Thymus (tissue), 11 donors: ENCODE measurements at regions not wholly inside any gene's neighbourhood (a gene's known extent, or its start where the extent isn't known, plus 50 kb on each side); places are given as distances from the start of the nearest gene placed in this dataset.

Source experiments
- DNase-seq, 9 donors: peaks; one replicate each; pipeline ENCODE4 v3.0.0-alpha.2; 2013; ENCODE audit warnings: low spot score in 9 of 9, low read depth in 6 of 9, missing footprints in 1 of 9
- H3K27ac ChIP-seq, 2 donors: one replicate each; pipeline ENCODE4 v1.5.1; 2013; ENCODE audit warnings: control low read depth in 1 of 2, low read depth in 1 of 2, low read length in 1 of 2, mild to moderate bottlenecking in 1 of 2, moderate library complexity in 1 of 2
- H3K27me3 ChIP-seq, 2 donors: one replicate each; pipeline ENCODE4 v1.5.1; 2013; ENCODE audit warnings: low read length in 1 of 2; ENCODE audit not compliant: control insufficient read depth in 2 of 2, insufficient read depth in 1 of 2
- H3K36me3 ChIP-seq, 2 donors: one replicate each; pipeline ENCODE4 v1.5.1; 2013; ENCODE audit warnings: low read length in 1 of 2, mild to moderate bottlenecking in 1 of 2, moderate library complexity in 1 of 2; ENCODE audit not compliant: control insufficient read depth in 2 of 2, insufficient read depth in 2 of 2
- H3K4me1 ChIP-seq, 2 donors: one replicate each; pipeline ENCODE4 v1.5.1; 2013; ENCODE audit warnings: low read length in 2 of 2; ENCODE audit not compliant: control insufficient read depth in 2 of 2, insufficient read depth in 2 of 2
- H3K4me3 ChIP-seq, 2 donors: one replicate each; pipeline ENCODE4 v1.5.1; 2013; ENCODE audit warnings: low read length in 2 of 2, control low read depth in 1 of 2, mild to moderate bottlenecking in 1 of 2
- H3K9me3 ChIP-seq, 2 donors: one replicate each; pipeline ENCODE4 v1.5.1; 2013; ENCODE audit warnings: low read length in 1 of 2, mild to moderate bottlenecking in 1 of 2; ENCODE audit not compliant: control insufficient read depth in 2 of 2, insufficient read depth in 1 of 2
- WGBS: extraction: QIAGEN DNeasy Blood & Tissue Kit; methylation state at CpG from one replicate; pipeline ENCODE4 v1.1.7; 2013; 5-methylcytosine and 5-hydroxymethylcytosine counted together
- donor health status: healthy.

DNA sequence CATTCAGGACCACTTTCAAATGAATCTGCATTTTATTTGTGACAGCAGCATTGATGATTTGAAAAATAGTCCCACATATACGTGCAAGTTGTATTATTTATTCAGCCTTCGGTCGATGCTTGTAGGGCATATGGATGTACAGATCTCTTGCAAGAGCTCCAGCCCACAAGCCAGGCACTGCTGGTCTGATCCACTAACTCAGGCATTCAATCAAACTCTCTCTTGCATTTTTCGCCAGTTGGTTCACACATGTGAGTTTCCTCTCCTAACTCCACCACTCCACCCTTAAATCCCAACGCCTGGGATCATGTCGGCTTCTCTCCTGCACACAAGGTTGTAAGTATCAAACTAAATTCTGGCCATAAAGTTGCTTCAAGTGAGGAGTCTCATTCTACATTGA lies 318.7 kb downstream of the CYP26B1 start:
- no peak overlapping the region for H3K27ac ChIP-seq
- 96% methylated on average over 6 of the region's 6 CpGs for WGBS
- H3K36me3 ChIP-seq = no peaks in the 10 kb centered on the region
- no peak overlapping the region for H3K4me3 ChIP-seq
- no peaks in the 10 kb centered on the region for H3K9me3 ChIP-seq
- H3K27me3 ChIP-seq = no peaks in the 10 kb centered on the region
- no peak for DNase-seq
- no peaks in the 10 kb centered on the region for H3K4me1 ChIP-seq

DNA sequence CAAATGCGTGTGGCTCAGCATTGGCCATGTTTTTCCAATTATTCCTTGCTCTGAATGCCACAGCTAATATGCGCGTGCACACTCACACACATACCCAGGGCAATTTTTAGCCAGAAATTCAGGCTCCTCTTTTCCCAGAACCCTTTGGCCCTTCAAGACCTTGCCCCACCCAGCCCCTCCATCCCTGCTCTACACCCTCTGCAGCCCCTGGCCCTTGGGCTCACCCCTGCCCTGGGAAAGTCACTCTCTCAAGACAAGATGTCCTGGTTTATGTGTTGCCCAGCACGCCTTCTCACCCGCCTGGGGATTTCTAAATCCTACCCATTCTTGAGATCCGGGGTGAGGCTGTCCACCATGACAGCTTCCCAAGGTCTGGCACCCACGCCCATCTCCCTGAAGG lies 319.7 kb downstream of the CYP26B1 start:
- Histone ChIP-seq H3K9me3 (no peaks in the 10 kb centered on the region), H3K27ac (no peak overlapping the region), H3K4me1 (no peaks in the 10 kb centered on the region), H3K27me3 (no peaks in the 10 kb centered on the region), H3K36me3 (no peaks in the 10 kb centered on the region), H3K4me3 (no peak overlapping the region)
- WGBS = 94% methylated on average over 7 of the region's 7 CpGs
- no peak for DNase-seq

DNA sequence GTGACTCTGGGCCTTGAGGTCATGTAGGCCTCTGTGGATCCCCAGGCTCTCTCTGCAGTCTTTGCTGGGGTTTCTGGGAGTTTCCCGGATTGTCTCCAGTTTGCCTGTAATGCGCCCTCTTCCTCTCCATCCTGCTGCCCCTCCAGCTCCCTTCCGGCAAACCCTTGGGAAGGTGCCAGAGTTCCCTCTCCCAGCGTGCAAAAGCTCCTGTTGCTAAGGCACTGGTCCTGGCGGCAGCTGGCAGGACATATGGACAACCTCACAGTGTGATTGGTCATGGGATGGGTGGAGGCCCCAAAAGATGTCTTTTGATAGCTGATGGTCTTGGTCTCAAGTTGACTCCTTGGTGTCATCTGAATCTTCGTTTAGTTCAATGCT lies 320.1 kb downstream of the CYP26B1 start:
- no peak overlapping the region for H3K4me3 ChIP-seq
- no peak overlapping the region for H3K27ac ChIP-seq
- no peaks in the 10 kb centered on the region for H3K36me3 ChIP-seq
- no peaks in the 10 kb centered on the region for H3K4me1 ChIP-seq
- H3K9me3 ChIP-seq = no peaks in the 10 kb centered on the region
- H3K27me3 ChIP-seq = no peaks in the 10 kb centered on the region
- no peak for DNase-seq
- 97% methylated on average over 6 of the region's 6 CpGs for WGBS

DNA sequence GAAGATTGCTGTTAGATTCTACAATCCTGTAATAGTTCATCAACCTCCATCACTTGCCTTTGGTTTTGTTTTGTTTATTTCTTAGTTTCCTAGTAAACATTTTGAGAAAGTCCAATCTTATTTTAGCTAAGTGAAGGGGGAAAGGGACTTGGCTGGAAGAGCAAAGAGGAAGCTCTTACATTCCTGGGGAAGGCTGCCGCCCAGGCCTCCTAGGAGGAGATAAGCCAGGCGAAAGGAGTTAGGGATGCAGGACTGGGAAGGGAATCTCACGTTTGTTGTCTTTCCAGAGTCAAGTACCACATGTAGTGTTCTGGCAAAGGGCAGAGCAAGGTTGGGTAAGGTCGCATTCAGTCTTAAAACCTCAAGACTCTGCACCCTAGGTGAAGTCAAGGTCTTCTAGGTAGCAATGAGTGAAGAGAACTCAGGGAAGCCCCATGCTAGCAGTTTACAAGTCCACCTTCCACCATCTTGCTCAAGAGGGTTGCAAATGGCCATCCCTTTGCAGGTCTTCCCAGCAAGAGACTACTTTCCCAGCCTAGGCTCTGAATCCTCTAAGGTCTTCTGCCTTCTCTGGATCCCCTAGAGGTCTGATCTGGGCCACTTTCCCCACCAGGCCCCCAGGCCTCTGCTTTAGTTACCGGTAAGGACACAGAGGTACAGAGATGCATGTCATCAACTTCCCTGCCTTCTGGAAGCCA lies 320.7 kb downstream of the CYP26B1 start:
- Histone ChIP-seq H3K36me3 (no peaks in the 10 kb centered on the region), H3K4me1 (no peaks in the 10 kb centered on the region), H3K9me3 (no peaks in the 10 kb centered on the region), H3K4me3 (no peak overlapping the region), H3K27ac (no peak overlapping the region), H3K27me3 (no peaks in the 10 kb centered on the region)
- 84% methylated on average over 5 of the region's 5 CpGs for WGBS
- DNase-seq = no peak

DNA sequence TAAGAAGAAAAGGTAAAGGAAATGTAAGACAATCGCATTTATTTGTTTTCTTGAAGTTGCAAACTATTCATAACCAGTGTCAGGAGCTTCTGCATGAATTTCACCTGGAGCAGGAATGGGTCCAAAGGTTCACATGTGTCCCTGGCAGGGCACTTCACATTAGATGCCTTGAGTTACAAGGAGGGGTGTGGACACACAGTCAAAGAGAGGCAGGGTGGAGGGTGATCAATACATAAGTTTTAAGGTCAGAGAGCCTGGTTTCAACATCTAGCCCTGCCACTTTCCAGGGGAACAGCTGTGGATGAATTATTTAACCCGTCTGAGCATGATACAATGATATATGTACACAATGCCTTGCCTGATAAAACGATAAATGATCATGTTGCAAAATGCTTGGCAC lies 321.4 kb downstream of the CYP26B1 start:
- no peaks in the 10 kb centered on the region for H3K9me3 ChIP-seq
- WGBS = 92% methylated on average over 3 of the region's 3 CpGs
- H3K27me3 ChIP-seq = no peaks in the 10 kb centered on the region
- no peaks in the 10 kb centered on the region for H3K36me3 ChIP-seq
- DNase-seq = no peak
- H3K4me3 ChIP-seq = no peak overlapping the region
- H3K4me1 ChIP-seq = no peaks in the 10 kb centered on the region
- H3K27ac ChIP-seq = no peak overlapping the region

DNA sequence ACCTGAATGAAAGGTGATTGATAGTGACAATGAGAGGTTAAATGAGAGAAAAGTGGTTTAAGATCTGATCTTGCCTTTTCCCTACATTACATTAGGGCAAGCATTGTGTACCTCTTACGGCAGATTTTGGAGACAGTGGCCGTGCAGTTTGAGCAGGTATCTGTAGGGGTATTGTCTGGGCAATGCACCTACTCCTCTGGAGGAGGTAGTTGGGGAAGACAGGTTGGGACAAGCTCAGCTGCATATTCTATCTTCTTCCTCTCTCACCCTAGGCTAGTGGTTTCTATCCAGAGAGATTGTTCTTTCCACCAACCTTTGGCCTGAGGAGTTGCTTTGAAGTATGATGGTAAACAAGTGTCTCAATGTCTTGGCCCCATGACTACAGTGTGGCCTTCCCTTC lies 323.2 kb downstream of the CYP26B1 start:
- Histone ChIP-seq H3K4me1 (no peaks in the 10 kb centered on the region), H3K27ac (no peak overlapping the region), H3K4me3 (no peak overlapping the region), H3K9me3 (no peaks in the 10 kb centered on the region), H3K27me3 (no peaks in the 10 kb centered on the region), H3K36me3 (no peaks in the 10 kb centered on the region)
- no peak for DNase-seq
- WGBS = 94% methylated on average over 2 of the region's 2 CpGs

DNA sequence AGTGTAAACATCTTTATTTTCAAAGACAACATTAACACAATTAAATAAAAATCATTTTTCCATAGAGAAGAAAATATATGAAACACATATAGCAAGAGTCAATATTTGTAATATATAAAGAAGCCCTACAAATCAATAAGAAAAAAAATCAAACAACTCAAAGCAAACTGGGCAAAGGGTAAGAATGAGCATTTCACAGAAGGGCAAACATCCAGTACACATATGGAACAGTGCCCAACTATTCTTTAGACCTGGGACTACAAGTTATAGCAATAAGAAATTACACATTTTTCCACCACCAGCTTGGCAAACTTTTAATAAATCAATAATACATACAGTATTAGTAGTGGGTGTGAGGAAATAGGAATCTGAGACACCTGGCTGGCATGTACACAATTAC lies 324.1 kb downstream of the CYP26B1 start:
- no peak for DNase-seq
- Histone ChIP-seq H3K9me3 (no peaks in the 10 kb centered on the region), H3K4me3 (no peak overlapping the region), H3K36me3 (no peaks in the 10 kb centered on the region), H3K4me1 (no peaks in the 10 kb centered on the region), H3K27ac (no peak overlapping the region), H3K27me3 (no peaks in the 10 kb centered on the region)

DNA sequence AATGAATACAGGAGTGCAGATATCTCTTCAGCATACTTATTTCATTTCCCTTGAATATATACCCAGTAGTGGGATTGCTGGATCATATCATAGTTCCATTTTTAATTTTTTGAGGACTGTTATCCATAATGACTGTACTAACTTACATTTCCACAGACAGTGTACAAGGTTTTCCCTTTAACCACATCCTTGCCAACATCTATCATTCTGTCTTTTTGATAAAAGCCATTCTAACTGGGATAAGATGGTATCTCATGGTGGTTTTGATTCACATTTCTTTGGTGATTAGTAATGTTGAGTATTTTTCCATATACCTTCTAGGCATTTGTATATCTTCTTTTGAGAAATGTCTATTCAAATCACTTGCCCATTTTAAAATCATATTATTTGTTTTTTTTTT lies 325.2 kb downstream of the CYP26B1 start:
- Histone ChIP-seq H3K27me3 (no peaks in the 10 kb centered on the region), H3K27ac (no peak overlapping the region), H3K9me3 (no peaks in the 10 kb centered on the region), H3K36me3 (no peaks in the 10 kb centered on the region), H3K4me1 (no peaks in the 10 kb centered on the region), H3K4me3 (no peak overlapping the region)
- no peak for DNase-seq

DNA sequence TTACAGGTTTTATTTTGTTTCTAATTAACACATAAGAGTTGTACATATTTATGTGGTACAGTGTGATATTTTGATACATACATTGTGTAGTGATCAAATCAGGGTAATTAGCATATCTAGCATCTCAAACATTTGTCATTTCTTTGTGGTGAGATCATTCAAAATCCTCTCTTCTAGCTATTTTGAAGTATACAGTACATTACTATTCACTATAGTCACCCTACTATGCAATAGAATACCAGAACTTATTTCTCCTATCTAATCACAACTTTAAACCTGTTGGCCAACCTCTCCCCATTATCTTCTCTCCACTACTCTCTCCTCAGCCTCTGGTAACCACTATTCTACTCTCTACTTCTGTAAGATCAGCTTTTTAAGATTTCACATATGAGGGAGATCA lies 325.8 kb downstream of the CYP26B1 start:
- no peak overlapping the region for H3K27ac ChIP-seq
- H3K4me3 ChIP-seq = no peak overlapping the region
- no peaks in the 10 kb centered on the region for H3K9me3 ChIP-seq
- no peak for DNase-seq
- no peaks in the 10 kb centered on the region for H3K36me3 ChIP-seq
- no peaks in the 10 kb centered on the region for H3K27me3 ChIP-seq
- no peaks in the 10 kb centered on the region for H3K4me1 ChIP-seq

DNA sequence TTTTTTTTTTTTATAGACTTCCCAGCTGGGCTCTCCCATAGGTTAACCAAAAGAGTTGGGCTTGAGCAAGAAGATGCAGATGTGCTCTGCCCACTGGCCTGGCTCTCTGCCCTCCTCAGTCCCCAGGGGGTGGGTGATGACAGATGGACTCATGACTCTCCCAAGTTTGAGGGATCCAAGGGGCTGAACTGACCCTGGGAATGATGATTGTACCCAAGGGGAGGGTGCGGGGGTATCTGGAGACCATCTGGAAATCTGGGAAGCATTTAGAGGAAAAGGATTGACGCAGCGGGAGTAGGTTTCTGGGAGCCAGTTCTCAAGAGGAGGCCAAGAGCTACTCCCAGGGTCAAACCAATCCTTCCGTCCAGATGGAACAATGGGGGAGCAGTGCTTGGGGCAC lies 330.8 kb downstream of the CYP26B1 start:
- Histone ChIP-seq H3K27ac (no peak overlapping the region), H3K4me3 (no peak overlapping the region), H3K27me3 (no peaks in the 10 kb centered on the region), H3K9me3 (no peaks in the 10 kb centered on the region), H3K36me3 (no peaks in the 10 kb centered on the region), H3K4me1 (no peaks in the 10 kb centered on the region)
- WGBS = 99% methylated on average over 4 of the region's 4 CpGs
- DNase-seq = no peak
